ENCODE measurements at regions not wholly inside any gene's neighbourhood (a gene's known extent, or its start where the extent isn't known, plus 50 kb on each side); places are given as distances from the start of the nearest gene placed in this dataset.
"Not testable (repeated sequence)": the region's sequence is repeated elsewhere in the genome, so short reads cannot be mapped to it uniquely, and the experiment has no call there.

DNA sequence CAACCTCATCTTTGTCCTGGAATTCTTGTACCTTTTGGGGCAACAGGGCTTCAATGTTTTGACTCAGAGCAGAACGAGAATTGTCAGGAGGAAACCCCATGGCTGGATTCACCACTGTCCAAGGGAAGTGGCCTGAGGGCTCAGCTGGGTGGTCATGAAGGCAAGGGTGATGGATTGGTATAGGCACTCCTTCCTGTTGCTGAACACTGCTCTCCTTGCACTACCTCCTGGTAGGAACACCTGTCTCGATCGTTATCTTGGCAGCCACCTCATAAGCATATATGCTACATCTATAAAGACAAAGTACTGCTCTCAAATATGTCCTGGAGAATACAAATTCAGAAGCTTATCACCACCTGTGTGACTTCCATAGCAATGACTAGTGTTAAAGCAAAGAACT, 79.8 kb downstream of the CCNG2 start:
- TF ChIP-seq CTCF (IDR thresholded peaks at IDR 0.05; ENCODE audit: extremely low read depth, insufficient read depth, missing control alignments) = no peak
- no peak for DNase-seq (ENCODE audit: low spot score)
- in situ Hi-C loops (cut with MboI; ENCODE audit: low pct_unique_long_range_greater_than_20kb, low sequenced_read_pairs, unreplicated experiment) = loop anchor here (5.0 to 25.0 kb wide), 2 partner anchors 120 to 375 kb away; partner anchors contain the start of gene CXCL13

DNA sequence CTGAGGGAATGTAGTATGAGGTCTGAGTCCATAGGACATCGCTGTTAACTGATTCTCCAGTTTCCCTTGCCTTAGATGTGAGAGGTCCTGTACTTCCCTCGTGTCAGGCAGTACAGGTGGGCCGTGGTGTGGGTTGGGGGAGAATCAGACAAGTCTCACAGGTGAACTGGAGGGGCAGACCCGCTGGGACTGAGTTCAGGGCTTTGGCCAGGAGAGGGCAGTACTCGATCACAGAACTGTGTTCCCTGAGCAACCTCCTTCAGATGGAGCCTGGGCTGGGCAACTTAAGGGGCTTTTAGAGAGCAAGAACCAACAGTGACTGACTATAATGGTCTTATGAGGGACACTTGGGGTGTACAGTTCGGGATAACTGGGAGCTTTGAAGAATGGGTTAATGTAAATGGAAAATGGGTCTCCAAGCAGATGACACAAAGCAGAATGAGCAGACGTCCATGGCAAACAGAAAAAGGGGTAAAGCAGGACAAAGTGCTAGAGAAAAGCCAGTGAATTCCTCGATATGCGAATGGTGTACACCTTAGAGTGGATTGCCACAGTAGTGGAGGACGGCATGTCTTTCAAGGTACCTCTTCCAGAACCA, 83.6 kb downstream of the CCNG2 start:
- peak; percentile 38 for DNase-seq (ENCODE audit: low spot score)
- in situ Hi-C loops (cut with MboI; ENCODE audit: low pct_unique_long_range_greater_than_20kb, low sequenced_read_pairs, unreplicated experiment) = loop anchor here (25.0 kb wide), 1 partner anchor 372 kb away; the partner anchor contains the start of gene CXCL13
- TF ChIP-seq CTCF (IDR thresholded peaks at IDR 0.05; ENCODE audit: extremely low read depth, insufficient read depth, missing control alignments) = peak; percentile 91

- in situ Hi-C loops (cut with MboI; ENCODE audit: low pct_unique_long_range_greater_than_20kb, low sequenced_read_pairs, unreplicated experiment) = loop anchor here (25.0 kb wide), 1 partner anchor 363 kb away; the partner anchor contains the start of gene CXCL13
- no peak for TF ChIP-seq CTCF (IDR thresholded peaks at IDR 0.05; ENCODE audit: extremely low read depth, insufficient read depth, missing control alignments)
- DNase-seq (ENCODE audit: low spot score) = no peak
These were observed 91.8 kb downstream of the CCNG2 start for GRCh38 chr4:77248805-77249204.

- DNase-seq (ENCODE audit: low spot score) = no peak
- TF ChIP-seq CTCF (IDR thresholded peaks at IDR 0.05; ENCODE audit: extremely low read depth, insufficient read depth, missing control alignments) = no peak
- in situ Hi-C loops (cut with MboI; ENCODE audit: low pct_unique_long_range_greater_than_20kb, low sequenced_read_pairs, unreplicated experiment) = no loop called here
These were observed 94.7 kb downstream of the CCNG2 start for GRCh38 chr4:77251751-77252150.

GRCh38 chr4:77263247-77263646, 106.2 kb downstream of the CCNG2 start:
- in situ Hi-C loops (cut with MboI; ENCODE audit: low pct_unique_long_range_greater_than_20kb, low sequenced_read_pairs, unreplicated experiment) = no loop called here
- DNase-seq (ENCODE audit: low spot score) = no peak

GRCh38 chr4:77263976-77264375, 107.0 kb downstream of the CCNG2 start:
- in situ Hi-C loops (cut with MboI; ENCODE audit: low pct_unique_long_range_greater_than_20kb, low sequenced_read_pairs, unreplicated experiment); DNase-seq (ENCODE audit: low spot score): not testable (repeated sequence)

More at GRCh38 chr4:77263247-77263646, 106.2 kb downstream of the CCNG2 start:
- no peak for TF ChIP-seq CTCF (IDR thresholded peaks at IDR 0.05; ENCODE audit: extremely low read depth, insufficient read depth, missing control alignments)

DNA sequence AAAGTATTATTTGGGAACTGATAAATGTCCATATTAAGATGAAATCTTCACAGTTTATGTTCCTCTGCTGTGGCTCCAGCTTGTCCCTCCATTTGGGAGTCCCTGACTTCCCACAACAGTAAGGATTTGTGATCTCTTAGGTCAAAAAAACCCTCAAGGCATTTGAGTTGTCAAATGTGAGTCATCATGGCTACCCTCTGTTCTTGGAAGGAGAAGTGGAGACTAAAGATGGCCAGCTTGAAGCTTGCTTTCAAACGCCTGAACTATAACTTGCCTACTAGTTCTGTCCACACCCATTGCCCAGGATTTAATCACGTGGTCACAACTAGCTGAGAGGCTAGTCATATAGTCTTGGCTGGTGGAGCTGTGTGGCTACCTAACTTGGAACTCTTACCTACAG, 107.8 kb downstream of the CCNG2 start:
- in situ Hi-C loops (cut with MboI; ENCODE audit: low pct_unique_long_range_greater_than_20kb, low sequenced_read_pairs, unreplicated experiment) = no loop called here
- TF ChIP-seq CTCF (IDR thresholded peaks at IDR 0.05; ENCODE audit: extremely low read depth, insufficient read depth, missing control alignments) = no peak
- no peak for DNase-seq (ENCODE audit: low spot score)
